ENCODE measurements at regions not wholly inside any gene's neighbourhood (a gene's known extent, or its start where the extent isn't known, plus 50 kb on each side); places are given as distances from the start of the nearest gene placed in this dataset.

DNA sequence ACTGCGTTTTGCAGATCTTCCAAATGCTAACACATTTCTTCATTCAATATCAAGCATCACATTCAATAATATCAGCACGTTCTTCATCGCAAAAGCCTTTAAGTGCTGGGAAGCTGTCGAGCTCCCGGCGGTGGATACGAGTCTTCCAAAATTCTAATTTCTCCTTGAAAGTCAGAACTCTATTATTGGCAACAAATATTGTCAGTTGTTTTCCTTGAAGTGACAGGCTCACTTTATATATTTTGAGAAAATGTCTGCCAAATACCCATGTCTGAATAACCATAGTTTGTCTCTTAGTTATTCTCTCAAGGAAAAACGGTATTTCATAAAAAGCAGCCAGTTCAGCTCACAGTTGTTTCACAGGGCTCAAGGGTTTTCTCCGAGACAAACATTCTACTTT, 226.2 kb upstream of the C1orf174 start:
- Histone ChIP-seq H3K4me3 (ENCODE audit: low read depth in 2 of 2, low read length in 2 of 2) (no peak overlapping the region), H3K27me3 (ENCODE audit: control insufficient read depth, insufficient read depth, low read length) (no peaks in the 10 kb centered on the region; the same call in 1 of the 2 replicates), H3K36me3 (ENCODE audit: control insufficient read depth, insufficient read depth, low read length) (no peaks in the 10 kb centered on the region), H3K27ac (ENCODE audit: low read length) (no peak overlapping the region), H3K9me3 (ENCODE audit: control insufficient read depth, insufficient read depth, low read depth, low read length) (no peaks in the 10 kb centered on the region), H3K4me1 (ENCODE audit: control insufficient read depth, insufficient read depth, low read length) (no peaks in the 10 kb centered on the region)
- CTCF ChIA-PET, result interaction anchor here (0.6 to 0.7 kb wide), 3 partner anchors 559 to 1061 kb away, joined by 3 to 10 read pairs (median 8); no protein-coding TSS in a partner anchor
- in situ Hi-C loops (cut with HindIII; ENCODE audit: low pct_unique_long_range_greater_than_20kb, low sequenced_read_pairs) (no loop called here), intact Hi-C loops (cut with micrococcal nuclease; ENCODE audit: unreplicated experiment) (no loop called here)
- POLR2A ChIA-PET, result no interaction called here
- no peak for TF ChIP-seq TCF7L2 (IDR thresholded peaks at IDR 0.05; ENCODE audit: low read depth, low read length)
- TF ChIP-seq CTCF (IDR thresholded peaks at IDR 0.05), result no peak
- TF ChIP-seq SIN3A (IDR thresholded peaks at IDR 0.05; ENCODE audit: borderline replicate concordance, insufficient read depth, low read depth, low read length), result no peak
- no peak for TF ChIP-seq REST (IDR thresholded peaks at IDR 0.05; ENCODE audit: insufficient read depth in 1 of 2, low read depth in 2 of 2, low read length in 1 of 2)
- TF ChIP-seq POLR2AphosphoS5 (IDR thresholded peaks at IDR 0.05; ENCODE audit: low read depth, low read length), result no peak
- ATAC-seq (no peak), DNase-seq (ENCODE audit: low read depth, low spot score) (no peak)
- BruUV-seq (replicated peaks), result no TSS peak

DNA sequence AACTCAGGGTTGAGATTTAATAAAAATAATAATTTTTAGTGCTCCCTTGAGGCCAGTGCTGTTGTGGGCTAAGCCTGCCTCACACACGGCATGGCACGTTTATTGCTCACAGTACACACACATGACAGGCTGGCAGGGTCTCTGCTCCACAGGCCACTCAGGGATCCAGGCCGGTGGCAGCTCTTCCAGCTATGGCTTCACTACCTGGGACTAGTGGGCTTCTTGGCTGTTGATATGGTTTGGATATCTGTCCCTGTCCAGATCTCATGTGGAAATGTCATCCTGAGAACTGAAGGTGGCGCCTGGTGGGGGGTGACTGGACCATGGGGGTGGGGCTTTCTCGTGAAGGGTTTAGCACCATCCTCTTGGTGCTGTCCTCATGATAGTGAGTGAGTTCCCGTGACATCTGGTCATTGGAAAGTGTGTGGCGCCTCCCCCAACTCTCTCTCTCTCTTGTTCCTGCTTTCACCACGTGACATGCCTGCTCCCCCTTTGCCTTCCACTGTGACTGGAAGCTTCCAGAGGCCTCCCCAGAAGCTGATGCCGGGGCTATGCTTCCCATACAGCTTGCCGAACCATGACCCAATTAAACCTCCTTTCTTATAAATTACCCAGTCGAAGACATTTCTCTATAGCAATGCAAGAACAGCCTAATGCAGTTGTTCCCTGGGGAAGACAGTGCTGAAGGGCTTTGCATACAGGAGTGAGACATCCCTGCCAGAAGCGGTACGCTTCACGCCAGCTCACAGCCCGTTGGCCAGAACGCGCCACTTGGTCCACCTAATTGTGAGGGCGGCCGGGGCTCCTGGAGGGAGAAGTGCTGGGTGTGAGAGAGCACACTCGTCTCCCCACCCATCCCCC, 226.9 kb upstream of the C1orf174 start:
- CTCF ChIA-PET, result interaction anchor here (0.6 to 0.7 kb wide), 2 partner anchors 558 to 1061 kb away, joined by 3 to 10 read pairs; no protein-coding TSS in a partner anchor
- TF ChIP-seq SIN3A (IDR thresholded peaks at IDR 0.05; ENCODE audit: borderline replicate concordance, insufficient read depth, low read depth, low read length) (no peak), TCF7L2 (IDR thresholded peaks at IDR 0.05; ENCODE audit: low read depth, low read length) (no peak), CTCF (IDR thresholded peaks at IDR 0.05) (no peak), REST (IDR thresholded peaks at IDR 0.05; ENCODE audit: insufficient read depth in 1 of 2, low read depth in 2 of 2, low read length in 1 of 2) (no peak)
- intact Hi-C loops (cut with micrococcal nuclease; ENCODE audit: unreplicated experiment), result no loop called here
- BruUV-seq (replicated peaks), result no TSS peak
- Histone ChIP-seq H3K27ac (ENCODE audit: low read length) (no peak overlapping the region), H3K27me3 (ENCODE audit: control insufficient read depth, insufficient read depth, low read length) (peaks cover 1% of the 10 kb centered on the region; the same call in 1 of the 2 replicates), H3K36me3 (ENCODE audit: control insufficient read depth, insufficient read depth, low read length) (no peaks in the 10 kb centered on the region), H3K9me3 (ENCODE audit: control insufficient read depth, insufficient read depth, low read depth, low read length) (no peaks in the 10 kb centered on the region), H3K4me1 (ENCODE audit: control insufficient read depth, insufficient read depth, low read length) (no peaks in the 10 kb centered on the region), H3K4me3 (ENCODE audit: low read depth in 2 of 2, low read length in 2 of 2) (no peak overlapping the region)
- DNase-seq (ENCODE audit: low read depth, low spot score) (no peak), ATAC-seq (no peak)
- in situ Hi-C loops (cut with HindIII; ENCODE audit: low pct_unique_long_range_greater_than_20kb, low sequenced_read_pairs), result no loop called here
- POLR2A ChIA-PET, result no interaction called here

All from Panc1 (cell line).